D721Med (cell line): ENCODE measurements at regions not wholly inside any gene's neighbourhood (a gene's known extent, or its start where the extent isn't known, plus 50 kb on each side); places are given as distances from the start of the nearest gene placed in this dataset.

Experiments
- DNase-seq: peaks from one replicate; pipeline ENCODE4 v3.0.0; 2011; ENCODE audit warnings: low spot score; ENCODE audit not compliant: insufficient read length
- FAIRE-seq: peaks from 2 replicates; lab custom pipeline; 2011; peaks lifted over from hg19 to GRCh38; lab: Jason Lieb, UNC
- CTCF ChIP-seq: IDR thresholded peaks from 2 replicates; pipeline ENCODE4 v1.5.1; 2012; ENCODE audit warnings: mild to moderate bottlenecking, control low read depth; ENCODE audit not compliant: insufficient read depth; ENCODE audit errors: missing control alignments

- DNase-seq, result no peak
- no peak for FAIRE-seq
- TF ChIP-seq CTCF, result no peak
These were observed 208.3 kb upstream of the JADE1 start for GRCh38 chr4:128600996-128601871.

GRCh38 chr4:128600410-128600809, 209.1 kb upstream of the JADE1 start:
- DNase-seq, result no peak
- FAIRE-seq, result no peak
- TF ChIP-seq CTCF, result no peak

GRCh38 chr4:128597500-128597899, 212.0 kb upstream of the JADE1 start:
- no peak for TF ChIP-seq CTCF
- FAIRE-seq, result no peak
- no peak for DNase-seq

- TF ChIP-seq CTCF, result no peak
- DNase-seq (no peak), FAIRE-seq (no peak)
These were observed 212.6 kb upstream of the JADE1 start for GRCh38 chr4:128596853-128597252.

GRCh38 chr4:128596115-128596514, 213.4 kb upstream of the JADE1 start:
- no peak for FAIRE-seq
- DNase-seq, result no peak
- TF ChIP-seq CTCF, result no peak

- FAIRE-seq, result no peak
- DNase-seq, result no peak
- no peak for TF ChIP-seq CTCF
These were observed 218.0 kb upstream of the JADE1 start for GRCh38 chr4:128591482-128591881.

- FAIRE-seq, result no peak
These were observed 218.7 kb upstream of the JADE1 start for GRCh38 chr4:128590773-128591172.

More at GRCh38 chr4:128590773-128591172, 218.7 kb upstream of the JADE1 start:
- TF ChIP-seq CTCF, result no peak
- DNase-seq, result no peak
